ENCODE measurements at regions not wholly inside any gene's neighbourhood (a gene's known extent, or its start where the extent isn't known, plus 50 kb on each side); places are given as distances from the start of the nearest gene placed in this dataset.

DNA sequence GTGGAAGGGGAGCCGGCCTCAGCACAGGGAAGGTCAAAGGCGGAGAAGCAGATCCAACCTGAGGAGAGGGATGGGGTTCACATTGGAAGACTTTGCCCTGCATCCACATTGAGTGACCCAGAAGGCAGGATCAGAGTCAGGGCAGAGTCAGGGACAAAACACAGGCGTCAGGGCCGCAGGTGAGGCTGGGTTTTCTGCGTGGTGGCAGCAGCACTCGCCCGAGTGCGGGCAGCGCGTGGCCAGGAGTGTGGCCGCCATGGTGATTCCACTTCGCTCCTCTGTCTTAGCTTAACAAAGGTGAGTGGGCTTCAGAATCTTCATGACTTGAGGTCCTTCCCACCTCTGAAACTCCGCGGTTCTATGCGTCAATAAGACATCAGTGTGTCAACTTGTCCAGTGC is 476.9 kb upstream of the SMIM21 start:
- TF ChIP-seq, protein P1, sequence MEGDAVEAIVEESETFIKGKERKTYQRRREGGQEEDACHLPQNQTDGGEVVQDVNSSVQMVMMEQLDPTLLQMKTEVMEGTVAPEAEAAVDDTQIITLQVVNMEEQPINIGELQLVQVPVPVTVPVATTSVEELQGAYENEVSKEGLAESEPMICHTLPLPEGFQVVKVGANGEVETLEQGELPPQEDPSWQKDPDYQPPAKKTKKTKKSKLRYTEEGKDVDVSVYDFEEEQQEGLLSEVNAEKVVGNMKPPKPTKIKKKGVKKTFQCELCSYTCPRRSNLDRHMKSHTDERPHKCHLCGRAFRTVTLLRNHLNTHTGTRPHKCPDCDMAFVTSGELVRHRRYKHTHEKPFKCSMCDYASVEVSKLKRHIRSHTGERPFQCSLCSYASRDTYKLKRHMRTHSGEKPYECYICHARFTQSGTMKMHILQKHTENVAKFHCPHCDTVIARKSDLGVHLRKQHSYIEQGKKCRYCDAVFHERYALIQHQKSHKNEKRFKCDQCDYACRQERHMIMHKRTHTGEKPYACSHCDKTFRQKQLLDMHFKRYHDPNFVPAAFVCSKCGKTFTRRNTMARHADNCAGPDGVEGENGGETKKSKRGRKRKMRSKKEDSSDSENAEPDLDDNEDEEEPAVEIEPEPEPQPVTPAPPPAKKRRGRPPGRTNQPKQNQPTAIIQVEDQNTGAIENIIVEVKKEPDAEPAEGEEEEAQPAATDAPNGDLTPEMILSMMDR (IDR thresholded peaks at IDR 0.05 in 4 of 5, conservative IDR thresholded peaks at IDR 0.05 in 1 of 5) = no peak
- TF ChIP-seq POLR2A (IDR thresholded peaks at IDR 0.05) = no peak
- DNase-seq = no peak

DNA sequence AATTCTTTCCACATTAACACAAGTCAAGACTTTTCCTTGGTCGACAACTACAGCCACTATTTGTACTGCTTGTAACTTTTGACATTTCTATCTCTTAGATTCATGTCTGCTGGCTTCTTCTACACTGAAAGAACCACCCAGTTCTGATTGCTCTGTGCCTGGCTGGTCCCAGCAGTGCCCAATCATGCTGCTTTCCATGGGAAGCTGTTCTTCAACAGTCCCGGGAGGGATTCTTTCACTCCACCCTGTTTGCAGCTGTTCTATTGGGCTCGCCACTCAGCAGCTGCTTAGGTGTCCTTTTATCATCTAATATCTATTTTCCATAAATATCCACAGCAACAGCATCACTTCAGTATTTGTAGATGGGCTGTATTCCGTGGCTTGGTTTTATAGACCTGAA is 471.1 kb upstream of the SMIM21 start:
- no peak for DNase-seq
- Histone ChIP-seq H3K36me3 (no peaks in the 10 kb centered on the region), H3K4me3 (no peak overlapping the region), H3K4me1 (no peaks in the 10 kb centered on the region), H3K9me3 (no peaks in the 10 kb centered on the region), H3K27ac (no peak overlapping the region), H3K27me3 (no peaks in the 10 kb centered on the region)
- TF ChIP-seq, protein P1 (IDR thresholded peaks at IDR 0.05 in 4 of 5, conservative IDR thresholded peaks at IDR 0.05 in 1 of 5) = no peak
- no peak for TF ChIP-seq POLR2A (IDR thresholded peaks at IDR 0.05)
- no peak for ATAC-seq
- intact Hi-C loops (cut with DNase I; ENCODE audit: low total_unique reads) (no loop called here), in situ Hi-C loops (cut with MboI; ENCODE audit: low sequenced_read_pairs in 4 of 4) (no loop called here)

More for the DNA sequence above, 476.9 kb upstream of the SMIM21 start:
- intact Hi-C loops (cut with DNase I; ENCODE audit: low total_unique reads) = no loop called here
- H3K4me1 ChIP-seq = no peaks in the 10 kb centered on the region
- no peak for ATAC-seq
- no peaks in the 10 kb centered on the region for H3K9me3 ChIP-seq
- H3K36me3 ChIP-seq = no peaks in the 10 kb centered on the region
- no peak overlapping the region for H3K4me3 ChIP-seq
- H3K27ac ChIP-seq = no peak overlapping the region
- H3K27me3 ChIP-seq = no peaks in the 10 kb centered on the region
- in situ Hi-C loops (cut with MboI; ENCODE audit: low sequenced_read_pairs in 4 of 4) = no loop called here

DNA sequence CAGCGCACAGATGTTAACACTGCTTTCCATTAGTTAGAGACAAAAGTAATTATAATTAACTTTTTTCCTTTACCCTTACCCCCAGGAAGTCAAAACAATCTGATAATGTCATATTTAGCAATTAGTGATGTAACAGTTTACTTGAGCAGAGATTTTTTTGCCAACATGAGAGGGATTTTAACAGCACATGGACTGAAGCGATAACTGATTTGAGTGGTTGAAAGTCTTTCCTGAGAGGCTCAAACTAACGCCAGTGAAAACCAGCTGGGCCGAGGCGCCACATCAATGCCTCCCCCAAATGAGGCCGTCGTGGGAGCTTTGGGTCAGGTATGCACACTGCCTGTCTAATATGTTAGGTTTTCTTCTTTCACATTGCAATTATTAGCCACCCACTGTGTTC is 469.9 kb upstream of the SMIM21 start:
- Histone ChIP-seq H3K9me3 (no peaks in the 10 kb centered on the region), H3K4me1 (no peaks in the 10 kb centered on the region), H3K36me3 (no peaks in the 10 kb centered on the region), H3K27me3 (no peaks in the 10 kb centered on the region), H3K4me3 (no peak overlapping the region), H3K27ac (no peak overlapping the region)
- DNase-seq = no peak
- TF ChIP-seq, protein P1 (IDR thresholded peaks at IDR 0.05 in 4 of 5, conservative IDR thresholded peaks at IDR 0.05 in 1 of 5) = no peak
- no peak for TF ChIP-seq POLR2A (IDR thresholded peaks at IDR 0.05)
- ATAC-seq = no peak
- in situ Hi-C loops (cut with MboI; ENCODE audit: low sequenced_read_pairs in 4 of 4) (no loop called here), intact Hi-C loops (cut with DNase I; ENCODE audit: low total_unique reads) (no loop called here)

DNA sequence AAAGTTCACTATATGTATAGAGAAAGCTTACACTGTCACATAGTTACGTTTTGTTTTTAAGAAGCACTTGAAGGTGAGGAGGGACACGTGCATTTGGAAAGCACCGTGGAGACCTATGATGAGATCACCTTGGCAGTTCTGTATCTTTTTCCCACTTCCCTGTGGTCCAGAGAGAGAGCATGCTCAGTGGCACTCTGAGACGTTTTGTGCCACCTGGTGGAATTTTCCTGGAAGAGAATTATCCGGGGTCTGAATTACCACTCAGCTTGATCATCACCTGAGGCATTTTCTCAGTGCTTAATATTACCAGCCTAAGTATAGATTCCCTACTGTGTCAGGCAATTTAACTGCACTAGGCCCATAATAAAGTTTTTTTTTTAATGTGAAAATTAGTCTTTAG is 469.4 kb upstream of the SMIM21 start:
- no peaks in the 10 kb centered on the region for H3K9me3 ChIP-seq
- H3K27ac ChIP-seq = no peak overlapping the region
- intact Hi-C loops (cut with DNase I; ENCODE audit: low total_unique reads) (no loop called here), in situ Hi-C loops (cut with MboI; ENCODE audit: low sequenced_read_pairs in 4 of 4) (no loop called here)
- DNase-seq (no peak), ATAC-seq (no peak)
- H3K4me3 ChIP-seq = no peak overlapping the region
- no peaks in the 10 kb centered on the region for H3K4me1 ChIP-seq
- H3K27me3 ChIP-seq = no peaks in the 10 kb centered on the region
- no peak for TF ChIP-seq POLR2A (IDR thresholded peaks at IDR 0.05)
- TF ChIP-seq, protein P1 (IDR thresholded peaks at IDR 0.05 in 4 of 5, conservative IDR thresholded peaks at IDR 0.05 in 1 of 5) = no peak
- H3K36me3 ChIP-seq = no peaks in the 10 kb centered on the region

DNA sequence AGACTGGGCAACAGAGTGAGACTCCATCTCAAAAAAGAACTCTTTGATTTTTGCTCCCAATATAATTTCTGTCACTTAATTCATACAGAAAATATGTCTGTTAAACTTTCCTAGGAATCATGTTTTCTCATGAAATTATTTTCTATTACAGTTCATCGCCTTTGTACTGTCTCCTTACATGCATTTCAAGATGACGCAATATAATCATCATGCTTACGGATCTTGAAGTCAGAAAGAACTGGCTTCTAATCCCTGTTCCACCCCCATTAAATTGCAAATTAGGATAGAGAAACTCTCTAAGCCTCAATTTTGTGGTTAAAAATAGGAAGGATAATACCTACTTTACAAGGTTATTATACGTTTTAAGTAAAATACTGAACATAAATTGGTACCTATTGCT is 467.6 kb upstream of the SMIM21 start:
- ATAC-seq = no peak
- Histone ChIP-seq H3K9me3 (no peaks in the 10 kb centered on the region), H3K36me3 (no peaks in the 10 kb centered on the region), H3K27me3 (no peaks in the 10 kb centered on the region), H3K27ac (no peak overlapping the region), H3K4me3 (no peak overlapping the region), H3K4me1 (no peaks in the 10 kb centered on the region)
- intact Hi-C loops (cut with DNase I; ENCODE audit: low total_unique reads) = no loop called here
- TF ChIP-seq, protein P1 (IDR thresholded peaks at IDR 0.05 in 4 of 5, conservative IDR thresholded peaks at IDR 0.05 in 1 of 5) = no peak
- no peak for TF ChIP-seq POLR2A (IDR thresholded peaks at IDR 0.05)
- no peak for DNase-seq
- in situ Hi-C loops (cut with MboI; ENCODE audit: low sequenced_read_pairs in 4 of 4) = no loop called here
